ENCODE measurements at regions not wholly inside any gene's neighbourhood (a gene's known extent, or its start where the extent isn't known, plus 50 kb on each side); places are given as distances from the start of the nearest gene placed in this dataset.

DNA sequence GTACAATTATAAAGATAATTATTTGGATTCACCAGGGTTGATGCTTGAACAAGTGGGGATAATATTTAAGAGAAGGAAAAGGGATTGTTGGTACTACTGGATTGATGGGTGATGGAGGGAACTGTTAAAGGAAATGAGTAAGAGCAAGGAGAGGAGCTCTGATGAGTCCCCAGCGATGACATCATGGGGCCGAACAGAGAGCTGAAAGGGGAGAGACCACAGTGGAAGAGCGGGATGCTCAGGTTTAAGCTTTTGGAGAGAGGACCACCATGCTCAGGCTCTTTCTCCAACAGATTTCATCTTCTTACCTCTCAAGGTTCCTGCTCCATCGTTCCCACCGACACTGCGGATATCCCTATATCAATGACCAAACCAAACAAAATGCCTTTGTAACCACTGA lies 568.7 kb downstream of the ETS1 start:
- TF ChIP-seq POLR2AphosphoS5 (IDR thresholded peaks at IDR 0.05) (no peak), POLR2A (IDR thresholded peaks at IDR 0.05) (no peak), EP300 (IDR thresholded peaks at IDR 0.05) (no peak)
- TF ChIP-seq, protein P1, sequence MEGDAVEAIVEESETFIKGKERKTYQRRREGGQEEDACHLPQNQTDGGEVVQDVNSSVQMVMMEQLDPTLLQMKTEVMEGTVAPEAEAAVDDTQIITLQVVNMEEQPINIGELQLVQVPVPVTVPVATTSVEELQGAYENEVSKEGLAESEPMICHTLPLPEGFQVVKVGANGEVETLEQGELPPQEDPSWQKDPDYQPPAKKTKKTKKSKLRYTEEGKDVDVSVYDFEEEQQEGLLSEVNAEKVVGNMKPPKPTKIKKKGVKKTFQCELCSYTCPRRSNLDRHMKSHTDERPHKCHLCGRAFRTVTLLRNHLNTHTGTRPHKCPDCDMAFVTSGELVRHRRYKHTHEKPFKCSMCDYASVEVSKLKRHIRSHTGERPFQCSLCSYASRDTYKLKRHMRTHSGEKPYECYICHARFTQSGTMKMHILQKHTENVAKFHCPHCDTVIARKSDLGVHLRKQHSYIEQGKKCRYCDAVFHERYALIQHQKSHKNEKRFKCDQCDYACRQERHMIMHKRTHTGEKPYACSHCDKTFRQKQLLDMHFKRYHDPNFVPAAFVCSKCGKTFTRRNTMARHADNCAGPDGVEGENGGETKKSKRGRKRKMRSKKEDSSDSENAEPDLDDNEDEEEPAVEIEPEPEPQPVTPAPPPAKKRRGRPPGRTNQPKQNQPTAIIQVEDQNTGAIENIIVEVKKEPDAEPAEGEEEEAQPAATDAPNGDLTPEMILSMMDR (IDR thresholded peaks at IDR 0.05): no peak

All from suprapubic skin (tissue), 4 donors.